ENCODE measurements at regions not wholly inside any gene's neighbourhood (a gene's known extent, or its start where the extent isn't known, plus 50 kb on each side); places are given as distances from the start of the nearest gene placed in this dataset.

DNA sequence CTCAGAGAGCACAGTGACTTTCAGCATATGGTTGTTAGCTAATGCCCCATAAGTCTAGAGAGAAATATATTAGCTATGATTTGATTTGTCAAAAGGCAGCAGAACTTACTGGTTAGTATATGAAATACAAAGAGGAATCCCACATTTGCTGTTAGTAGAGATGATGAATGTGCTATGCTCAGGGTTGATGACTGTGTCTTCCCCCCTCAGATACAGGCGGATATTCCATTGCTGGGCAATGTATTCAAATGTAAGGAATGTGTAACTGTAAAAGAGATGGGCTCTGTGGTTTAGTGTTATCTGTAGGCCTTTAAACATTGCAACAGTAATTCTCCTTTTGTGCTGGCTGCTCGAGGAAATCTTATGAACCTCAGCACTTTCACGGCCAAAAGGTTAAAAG is 528.9 kb upstream of the ARX start:
- Histone ChIP-seq H3K9me3 (no peaks in the 10 kb centered on the region), H3K4me1 (no peaks in the 10 kb centered on the region), H3K27ac (no peak overlapping the region), H3K36me3 (no peaks in the 10 kb centered on the region), H3K27me3 (no peaks in the 10 kb centered on the region), H3K4me3 (no peak overlapping the region)
- no peak for ATAC-seq (ENCODE audit: low FRiP score in 2 of 2)
- DNase-seq = no peak
- TF ChIP-seq, protein P1, sequence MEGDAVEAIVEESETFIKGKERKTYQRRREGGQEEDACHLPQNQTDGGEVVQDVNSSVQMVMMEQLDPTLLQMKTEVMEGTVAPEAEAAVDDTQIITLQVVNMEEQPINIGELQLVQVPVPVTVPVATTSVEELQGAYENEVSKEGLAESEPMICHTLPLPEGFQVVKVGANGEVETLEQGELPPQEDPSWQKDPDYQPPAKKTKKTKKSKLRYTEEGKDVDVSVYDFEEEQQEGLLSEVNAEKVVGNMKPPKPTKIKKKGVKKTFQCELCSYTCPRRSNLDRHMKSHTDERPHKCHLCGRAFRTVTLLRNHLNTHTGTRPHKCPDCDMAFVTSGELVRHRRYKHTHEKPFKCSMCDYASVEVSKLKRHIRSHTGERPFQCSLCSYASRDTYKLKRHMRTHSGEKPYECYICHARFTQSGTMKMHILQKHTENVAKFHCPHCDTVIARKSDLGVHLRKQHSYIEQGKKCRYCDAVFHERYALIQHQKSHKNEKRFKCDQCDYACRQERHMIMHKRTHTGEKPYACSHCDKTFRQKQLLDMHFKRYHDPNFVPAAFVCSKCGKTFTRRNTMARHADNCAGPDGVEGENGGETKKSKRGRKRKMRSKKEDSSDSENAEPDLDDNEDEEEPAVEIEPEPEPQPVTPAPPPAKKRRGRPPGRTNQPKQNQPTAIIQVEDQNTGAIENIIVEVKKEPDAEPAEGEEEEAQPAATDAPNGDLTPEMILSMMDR (IDR thresholded peaks at IDR 0.05) = no peak
- TF ChIP-seq EP300 (IDR thresholded peaks at IDR 0.05) (no peak), POLR2AphosphoS5 (IDR thresholded peaks at IDR 0.05) (no peak), POLR2A (IDR thresholded peaks at IDR 0.05) (no peak)
- WGBS, 2 donors = 59 to 85% methylated on average over 3 of the region's 3 CpGs

DNA sequence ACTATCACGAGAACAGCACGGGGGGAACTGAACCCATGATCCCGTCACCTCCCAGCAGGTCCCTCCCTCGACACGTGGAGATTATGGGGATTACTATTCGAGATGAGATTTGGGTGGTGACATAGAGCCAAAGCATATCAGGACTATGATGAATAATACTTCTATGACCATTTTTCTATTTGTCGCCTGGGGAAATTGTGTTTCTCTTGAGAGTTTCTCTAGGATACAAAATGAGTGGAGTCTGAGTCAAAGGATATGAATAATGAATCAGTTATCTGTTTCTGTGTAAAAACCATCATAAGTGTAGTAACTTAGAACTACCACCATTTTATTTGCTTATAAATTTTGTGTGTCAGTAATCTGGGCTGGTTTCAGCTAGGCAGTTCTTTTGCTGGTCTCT is 533.0 kb upstream of the ARX start:
- 70 to 86% methylated on average over 7 of the region's 7 CpGs for WGBS, 2 donors
- Histone ChIP-seq H3K27me3 (no peaks in the 10 kb centered on the region), H3K9me3 (no peaks in the 10 kb centered on the region), H3K4me1 (no peaks in the 10 kb centered on the region), H3K27ac (no peak overlapping the region), H3K4me3 (no peak overlapping the region), H3K36me3 (no peaks in the 10 kb centered on the region)
- no peak for DNase-seq
- TF ChIP-seq POLR2AphosphoS5 (IDR thresholded peaks at IDR 0.05) = no peak
- TF ChIP-seq, protein P1 (IDR thresholded peaks at IDR 0.05) = no peak
- TF ChIP-seq POLR2A (IDR thresholded peaks at IDR 0.05) = no peak
- no peak for TF ChIP-seq EP300 (IDR thresholded peaks at IDR 0.05)
- ATAC-seq (ENCODE audit: low FRiP score in 2 of 2) = no peak

DNA sequence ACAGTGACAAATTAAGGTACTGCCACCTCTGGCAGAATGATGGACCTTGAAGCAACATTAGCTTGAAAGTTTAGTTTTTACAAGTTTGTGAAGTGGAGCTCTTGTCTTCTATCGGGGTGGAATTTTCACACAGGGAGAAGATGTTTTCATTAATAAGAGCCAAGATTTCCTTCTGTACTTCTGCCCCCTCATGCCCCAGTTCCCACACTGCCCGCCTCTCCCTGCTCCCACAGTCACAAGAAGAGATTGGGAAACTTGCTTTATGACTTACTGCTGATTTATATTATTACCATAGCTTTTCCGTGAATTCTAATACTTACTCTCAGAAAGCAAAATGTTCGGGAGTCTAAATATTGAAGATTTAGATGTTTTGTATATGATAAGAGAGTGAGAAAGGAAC is 539.8 kb upstream of the ARX start:
- no peak for TF ChIP-seq EP300 (IDR thresholded peaks at IDR 0.05)

DNA sequence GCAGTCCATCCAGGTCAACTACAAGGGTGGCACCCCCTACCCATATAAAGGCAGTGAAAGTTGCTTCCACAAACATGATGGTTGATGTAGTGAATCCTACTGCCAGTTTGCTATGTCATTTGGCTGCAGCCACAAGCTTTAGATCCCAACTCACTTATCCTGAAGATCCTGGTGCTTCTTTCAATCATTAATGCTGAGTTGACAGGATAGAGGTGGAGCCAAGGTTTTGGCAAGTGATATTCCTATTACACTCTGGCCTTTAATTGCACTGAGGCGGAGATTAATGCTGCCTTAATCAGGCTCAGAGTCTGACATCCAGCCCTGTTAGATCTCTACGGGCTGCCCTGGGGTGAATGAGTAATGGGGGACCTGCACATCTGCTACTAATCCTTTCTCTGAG is 542.4 kb upstream of the ARX start:
- TF ChIP-seq EP300 (IDR thresholded peaks at IDR 0.05) (no peak), POLR2A (IDR thresholded peaks at IDR 0.05) (no peak), POLR2AphosphoS5 (IDR thresholded peaks at IDR 0.05) (no peak)
- TF ChIP-seq, protein P1 (IDR thresholded peaks at IDR 0.05) = no peak
- DNase-seq = no peak
- WGBS, 2 donors = 81 to 92% methylated on average over 2 of the region's 2 CpGs
- no peaks in the 10 kb centered on the region for H3K36me3 ChIP-seq
- H3K4me3 ChIP-seq = no peak overlapping the region
- H3K27ac ChIP-seq = no peak overlapping the region
- no peaks in the 10 kb centered on the region for H3K27me3 ChIP-seq
- ATAC-seq (ENCODE audit: low FRiP score in 2 of 2) = no peak
- no peaks in the 10 kb centered on the region for H3K9me3 ChIP-seq
- no peaks in the 10 kb centered on the region for H3K4me1 ChIP-seq

More for the DNA sequence above, 539.8 kb upstream of the ARX start:
- no peak for DNase-seq
- Histone ChIP-seq H3K36me3 (no peaks in the 10 kb centered on the region), H3K4me3 (no peak overlapping the region), H3K27ac (no peak overlapping the region), H3K27me3 (no peaks in the 10 kb centered on the region), H3K4me1 (no peaks in the 10 kb centered on the region), H3K9me3 (no peaks in the 10 kb centered on the region)
- no peak for ATAC-seq (ENCODE audit: low FRiP score in 2 of 2)
- 72 to 81% methylated on average over 4 of the region's 4 CpGs for WGBS, 2 donors

DNA sequence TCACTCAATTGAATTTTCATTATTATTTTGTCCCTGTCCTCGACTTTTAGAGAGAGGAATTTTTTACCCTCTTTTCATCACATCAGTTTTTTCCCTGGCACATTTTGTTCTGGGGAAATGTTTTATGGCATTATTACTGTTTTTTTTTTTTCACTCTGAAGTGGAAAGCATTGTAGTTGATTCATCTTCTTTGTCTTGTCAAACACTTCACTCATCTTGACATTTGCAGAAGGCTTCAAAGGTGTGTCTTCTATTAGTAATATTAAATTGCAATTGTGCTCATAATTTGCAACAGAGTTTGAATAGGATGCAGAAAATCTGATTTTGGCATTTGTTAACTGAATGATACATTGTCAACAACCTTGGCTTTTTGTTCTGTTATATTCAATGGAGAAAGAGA is 545.4 kb upstream of the ARX start:
- Histone ChIP-seq H3K4me3 (no peak overlapping the region), H3K27me3 (no peaks in the 10 kb centered on the region), H3K4me1 (no peaks in the 10 kb centered on the region), H3K36me3 (no peaks in the 10 kb centered on the region), H3K9me3 (no peaks in the 10 kb centered on the region), H3K27ac (no peak overlapping the region)
- no peak for TF ChIP-seq EP300 (IDR thresholded peaks at IDR 0.05)
- TF ChIP-seq, protein P1 (IDR thresholded peaks at IDR 0.05) = no peak
- TF ChIP-seq POLR2A (IDR thresholded peaks at IDR 0.05) = no peak
- no peak for TF ChIP-seq POLR2AphosphoS5 (IDR thresholded peaks at IDR 0.05)
- no peak for ATAC-seq (ENCODE audit: low FRiP score in 2 of 2)
- 46 to 56% methylated on average over 1 of the region's 1 CpG for WGBS, 2 donors
- no peak for DNase-seq

Measured in upper lobe of left lung (tissue), 6 donors.